HuH-7 (cell line): ENCODE measurements at regions not wholly inside any gene's neighbourhood (a gene's known extent, or its start where the extent isn't known, plus 50 kb on each side); places are given as distances from the start of the nearest gene placed in this dataset.
"Not testable (repeated sequence)": the region's sequence is repeated elsewhere in the genome, so short reads cannot be mapped to it uniquely, and the experiment has no call there.

ENCODE experiments used
- DNase-seq: peaks from one replicate; pipeline ENCODE4 v3.0.0; 2011; ENCODE audit warnings: low spot score

GRCh38 chr2:34547340-34547739, 948.2 kb upstream of the FAM98A start:
- DNase-seq = no peak

GRCh38 chr2:34545486-34546136, 946.5 kb upstream of the FAM98A start:
- DNase-seq = no peak

GRCh38 chr2:34534761-34535160, 935.7 kb upstream of the FAM98A start:
- no peak for DNase-seq

GRCh38 chr2:34534341-34534740, 935.2 kb upstream of the FAM98A start:
- no peak for DNase-seq

- no peak for DNase-seq
Measured at GRCh38 chr2:34533585-34534183, 934.6 kb upstream of the FAM98A start.

- no peak for DNase-seq
Measured at GRCh38 chr2:34529965-34530364, 930.9 kb upstream of the FAM98A start.

GRCh38 chr2:34523958-34524514, 924.9 kb upstream of the FAM98A start:
- DNase-seq = no peak

GRCh38 chr2:34519659-34520058, 920.6 kb upstream of the FAM98A start:
- no peak for DNase-seq

- no peak for DNase-seq
Measured at GRCh38 chr2:34498561-34498960, 899.5 kb upstream of the FAM98A start.

- DNase-seq = not testable (repeated sequence)
Measured at GRCh38 chr2:34494192-34494591, 895.1 kb upstream of the FAM98A start.

- no peak for DNase-seq
Measured at GRCh38 chr2:34492561-34493455, 893.7 kb upstream of the FAM98A start.

- no peak for DNase-seq
Measured at GRCh38 chr2:34486965-34487364, 887.9 kb upstream of the FAM98A start.

- no peak for DNase-seq
Measured at GRCh38 chr2:34481542-34481941, 882.4 kb upstream of the FAM98A start.

- DNase-seq = no peak
Measured at GRCh38 chr2:34480366-34480765, 881.3 kb upstream of the FAM98A start.

GRCh38 chr2:34475156-34475555, 876.1 kb upstream of the FAM98A start:
- no peak for DNase-seq

- no peak for DNase-seq
Measured at GRCh38 chr2:34474646-34475045, 875.5 kb upstream of the FAM98A start.

- no peak for DNase-seq
Measured at GRCh38 chr2:34447097-34447496, 848.0 kb upstream of the FAM98A start.

GRCh38 chr2:34423301-34423700, 824.2 kb upstream of the FAM98A start:
- no peak for DNase-seq

- DNase-seq = no peak
Measured at GRCh38 chr2:34419856-34420255, 820.8 kb upstream of the FAM98A start.

- no peak for DNase-seq
Measured at GRCh38 chr2:34416856-34417255, 817.8 kb upstream of the FAM98A start.

GRCh38 chr2:34414856-34415255, 815.8 kb upstream of the FAM98A start:
- DNase-seq = no peak

- no peak for DNase-seq
Measured at GRCh38 chr2:34408100-34408499, 809.0 kb upstream of the FAM98A start.

- no peak for DNase-seq
Measured at GRCh38 chr2:34403512-34403911, 804.4 kb upstream of the FAM98A start.
